ENCODE measurements at regions not wholly inside any gene's neighbourhood (a gene's known extent, or its start where the extent isn't known, plus 50 kb on each side); places are given as distances from the start of the nearest gene placed in this dataset.

DNA sequence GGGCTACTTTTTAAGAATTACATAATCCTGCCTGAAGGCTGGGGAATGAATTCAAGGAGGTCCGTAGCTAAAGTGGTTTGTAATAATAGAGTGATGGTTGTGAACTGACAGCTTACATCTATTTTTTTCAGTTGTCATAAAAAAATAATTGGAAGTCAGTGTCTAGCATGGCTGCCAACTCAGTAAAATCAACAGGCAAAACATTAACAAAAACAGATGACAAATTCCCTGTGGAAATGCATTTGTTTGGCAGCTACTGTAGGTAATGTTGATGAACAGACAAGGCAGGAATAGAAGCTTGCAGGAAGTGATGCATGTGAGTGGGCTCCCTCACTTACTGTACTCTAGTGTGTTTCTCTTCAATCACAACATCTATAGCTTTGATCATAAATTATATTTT, 766.0 kb upstream of the POT1 start:
- TF ChIP-seq POLR2A (IDR thresholded peaks at IDR 0.05) (no peak), POLR2AphosphoS5 (IDR thresholded peaks at IDR 0.05) (no peak)
- TF ChIP-seq, protein P1, sequence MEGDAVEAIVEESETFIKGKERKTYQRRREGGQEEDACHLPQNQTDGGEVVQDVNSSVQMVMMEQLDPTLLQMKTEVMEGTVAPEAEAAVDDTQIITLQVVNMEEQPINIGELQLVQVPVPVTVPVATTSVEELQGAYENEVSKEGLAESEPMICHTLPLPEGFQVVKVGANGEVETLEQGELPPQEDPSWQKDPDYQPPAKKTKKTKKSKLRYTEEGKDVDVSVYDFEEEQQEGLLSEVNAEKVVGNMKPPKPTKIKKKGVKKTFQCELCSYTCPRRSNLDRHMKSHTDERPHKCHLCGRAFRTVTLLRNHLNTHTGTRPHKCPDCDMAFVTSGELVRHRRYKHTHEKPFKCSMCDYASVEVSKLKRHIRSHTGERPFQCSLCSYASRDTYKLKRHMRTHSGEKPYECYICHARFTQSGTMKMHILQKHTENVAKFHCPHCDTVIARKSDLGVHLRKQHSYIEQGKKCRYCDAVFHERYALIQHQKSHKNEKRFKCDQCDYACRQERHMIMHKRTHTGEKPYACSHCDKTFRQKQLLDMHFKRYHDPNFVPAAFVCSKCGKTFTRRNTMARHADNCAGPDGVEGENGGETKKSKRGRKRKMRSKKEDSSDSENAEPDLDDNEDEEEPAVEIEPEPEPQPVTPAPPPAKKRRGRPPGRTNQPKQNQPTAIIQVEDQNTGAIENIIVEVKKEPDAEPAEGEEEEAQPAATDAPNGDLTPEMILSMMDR (IDR thresholded peaks at IDR 0.05 in 8 of 11, conservative IDR thresholded peaks at IDR 0.05 in 3 of 11) = no peak

All from spleen (tissue), 7 donors.